NCI-H446 (cell line): ENCODE measurements at regions not wholly inside any gene's neighbourhood (a gene's known extent, or its start where the extent isn't known, plus 50 kb on each side); places are given as distances from the start of the nearest gene placed in this dataset.

Source experiments
- DNase-seq, 2 experiments: peaks; one replicate each; lab custom pipeline; 2025; lab: John Stamatoyannopoulos, UW

- no peak for DNase-seq
These were observed 55.2 kb downstream of the IRX2 start for GRCh38 chr5:2696156-2696807.

GRCh38 chr5:2695200-2695891, 56.1 kb downstream of the IRX2 start:
- DNase-seq, result no peak

- DNase-seq, result no peak
These were observed 59.9 kb downstream of the IRX2 start for GRCh38 chr5:2691530-2691929.

GRCh38 chr5:2690293-2690692, 61.2 kb downstream of the IRX2 start:
- no peak for DNase-seq

- DNase-seq, result no peak
These were observed 62.9 kb downstream of the IRX2 start for GRCh38 chr5:2688586-2688985.

GRCh38 chr5:2687746-2688145, 63.7 kb downstream of the IRX2 start:
- DNase-seq, result no peak

GRCh38 chr5:2686321-2687124, 65.0 kb downstream of the IRX2 start:
- no peak for DNase-seq

GRCh38 chr5:2685651-2686272, 65.7 kb downstream of the IRX2 start:
- no peak for DNase-seq

GRCh38 chr5:2684606-2685005, 66.9 kb downstream of the IRX2 start:
- DNase-seq, result no peak

GRCh38 chr5:2683720-2684119, 67.8 kb downstream of the IRX2 start:
- no peak for DNase-seq

- DNase-seq, result no peak
These were observed 70.0 kb downstream of the IRX2 start for GRCh38 chr5:2681476-2681875.

GRCh38 chr5:2680979-2681378, 70.5 kb downstream of the IRX2 start:
- no peak for DNase-seq

- no peak for DNase-seq
These were observed 73.8 kb downstream of the IRX2 start for GRCh38 chr5:2677689-2678088.

- DNase-seq, result no peak
These were observed 75.9 kb downstream of the IRX2 start for GRCh38 chr5:2675548-2675947.

GRCh38 chr5:2674456-2674855, 77.0 kb downstream of the IRX2 start:
- no peak for DNase-seq

- no peak for DNase-seq
These were observed 80.5 kb downstream of the IRX2 start for GRCh38 chr5:2670940-2671339.

- DNase-seq, result no peak
These were observed 81.6 kb downstream of the IRX2 start for GRCh38 chr5:2669913-2670312.

GRCh38 chr5:2669259-2669658, 82.2 kb downstream of the IRX2 start:
- DNase-seq, result no peak

- DNase-seq, result no peak
These were observed 85.4 kb downstream of the IRX2 start for GRCh38 chr5:2666081-2666480.

GRCh38 chr5:2663489-2663888, 88.0 kb downstream of the IRX2 start:
- DNase-seq, result no peak

- no peak for DNase-seq
These were observed 91.2 kb downstream of the IRX2 start for GRCh38 chr5:2660315-2660714.

GRCh38 chr5:2658881-2659470, 92.5 kb downstream of the IRX2 start:
- DNase-seq, result no peak
